ENCODE measurements at regions not wholly inside any gene's neighbourhood (a gene's known extent, or its start where the extent isn't known, plus 50 kb on each side); places are given as distances from the start of the nearest gene placed in this dataset.

- TF ChIP-seq CTCF (IDR thresholded peaks at IDR 0.05; ENCODE audit: poor library complexity, severe bottlenecking) (no peak), REST (IDR thresholded peaks at IDR 0.05; ENCODE audit: borderline replicate concordance) (no peak), SMC3 (conservative IDR thresholded peaks at IDR 0.05; ENCODE audit: poor library complexity) (no peak), EZH2 (IDR thresholded peaks at IDR 0.05; ENCODE audit: borderline replicate concordance, insufficient read depth, low read length, poor library complexity, severe bottlenecking) (no peak), EP300 (conservative IDR thresholded peaks at IDR 0.05; ENCODE audit: poor library complexity, severe bottlenecking) (no peak)
Observed at GRCh38 chr10:131573707-131574106, 262.2 kb upstream of the TCERG1L start.
